Left ventricle myocardium superior (tissue), 1 donor: ENCODE measurements at regions not wholly inside any gene's neighbourhood (a gene's known extent, or its start where the extent isn't known, plus 50 kb on each side); places are given as distances from the start of the nearest gene placed in this dataset.
"Not testable (repeated sequence)": the region's sequence is repeated elsewhere in the genome, so short reads cannot be mapped to it uniquely, and the experiment has no call there.

Experiments
- ATAC-seq: fragments of 200-7000 bp; cut with Tn5 transposase; one replicate; pipeline ENCODE4 v1.9.1; 2020; ENCODE audit warnings: mild to moderate bottlenecking, moderate library complexity
- DNase-seq: peaks from one replicate; pipeline ENCODE4 v3.0.0-alpha.2; 2020
- intact Hi-C: fragments of 100-400 bp; cut with micrococcal nuclease; formaldehyde crosslinking; loops from one replicate; pipeline ENCODE4 v1.11.0; 2022
- donor health status: DM: no; HTN: yes; CAD: no; lungs with severe emphysema.

DNA sequence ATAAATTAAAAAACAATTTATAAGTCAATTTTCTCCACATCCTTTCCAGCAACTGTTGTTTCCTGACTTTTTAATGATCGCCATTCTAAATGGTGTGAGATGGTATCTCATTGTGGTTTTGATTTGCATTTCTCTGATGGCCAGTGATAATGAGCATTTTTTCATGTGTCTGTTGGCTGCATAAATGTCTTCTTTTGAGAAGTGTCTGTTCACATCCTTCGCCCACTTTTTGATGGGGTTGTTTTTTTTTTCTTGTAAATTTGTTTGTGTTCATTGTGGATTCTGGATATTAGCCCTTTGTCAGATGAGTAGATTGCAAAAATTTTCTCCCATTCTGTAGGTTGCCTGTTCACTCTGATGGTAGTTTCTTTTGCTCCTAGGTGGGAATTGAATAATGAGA lies 539.4 kb downstream of the ADCYAP1 start:
- intact Hi-C loops, ATAC-seq, DNase-seq: not testable (repeated sequence)

DNA sequence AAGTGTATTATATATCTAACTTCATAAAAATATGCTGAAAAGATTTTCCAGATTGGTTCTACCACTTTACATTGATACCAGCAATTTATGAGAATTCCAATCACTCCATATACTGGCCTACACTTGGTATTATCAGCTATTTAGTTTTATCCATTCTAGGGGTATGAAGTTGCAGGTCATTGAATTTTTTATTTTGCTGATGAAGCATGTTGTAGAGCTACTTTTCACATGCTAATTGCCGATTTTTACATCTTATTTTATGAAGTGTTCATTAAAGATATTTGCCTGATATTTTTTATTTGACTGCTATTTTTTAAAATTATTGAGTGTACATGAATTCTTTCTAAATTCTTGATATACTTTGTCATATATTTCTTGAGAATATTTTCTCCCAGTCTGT lies 542.1 kb downstream of the ADCYAP1 start:
- DNase-seq: no peak
- ATAC-seq: no peak
- intact Hi-C loops: no loop called here

DNA sequence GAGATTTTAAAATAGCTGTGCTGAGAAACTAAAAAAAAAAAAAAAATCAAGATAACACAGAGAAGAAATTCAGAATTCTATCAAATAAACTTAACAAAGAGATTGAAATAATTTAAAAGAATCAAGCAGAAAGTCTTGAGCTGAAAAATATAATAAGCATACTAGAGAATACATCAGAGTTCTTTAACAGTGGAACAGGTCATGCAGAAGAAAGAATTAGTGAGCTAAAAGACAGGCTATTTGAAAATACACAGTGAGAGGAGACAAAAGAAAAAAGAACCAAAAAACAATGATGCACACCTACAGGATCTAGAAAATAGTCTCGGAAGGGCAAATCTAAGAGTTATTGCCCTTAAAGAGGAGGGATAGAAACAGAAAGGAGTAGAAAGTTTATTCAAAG lies 548.1 kb downstream of the ADCYAP1 start:
- intact Hi-C loops: no loop called here
- ATAC-seq (no peak), DNase-seq (no peak)

DNA sequence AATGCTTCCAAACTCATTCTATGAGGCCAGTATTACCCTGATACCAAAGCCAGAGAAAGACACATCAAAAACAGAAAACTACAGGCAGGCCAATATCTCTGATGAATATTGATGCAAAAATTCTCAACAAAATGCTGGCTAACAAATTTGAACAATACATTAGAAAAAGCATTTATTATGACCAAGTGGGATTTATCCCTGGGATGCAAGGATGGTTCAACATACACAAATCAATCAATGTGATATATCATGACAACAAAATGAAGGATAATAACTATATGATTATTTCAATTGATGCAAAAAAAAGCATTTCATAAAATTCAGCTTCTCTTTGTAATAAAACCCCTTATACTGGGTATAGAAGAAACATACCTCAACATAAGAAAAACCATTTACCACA lies 550.9 kb downstream of the ADCYAP1 start:
- DNase-seq: no peak
- ATAC-seq: no peak
- intact Hi-C loops: no loop called here

DNA sequence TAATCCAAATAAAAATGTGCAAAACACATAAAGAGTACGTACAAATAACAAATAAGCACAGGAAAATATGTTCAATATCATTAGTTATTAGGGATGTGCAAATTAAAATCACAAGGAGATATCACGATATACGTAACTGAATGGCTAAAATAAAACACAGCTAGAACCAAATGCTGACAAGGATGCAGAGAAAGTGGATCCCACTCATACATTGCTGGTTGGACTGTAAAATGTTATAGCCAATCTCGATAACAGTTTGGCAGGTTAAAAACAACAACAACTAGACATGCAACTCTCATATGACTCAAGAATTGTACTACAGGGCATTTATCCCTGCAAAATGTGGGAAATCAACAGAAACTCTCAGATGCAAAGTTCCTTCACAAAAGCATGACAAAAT lies 553.9 kb downstream of the ADCYAP1 start:
- no peak for DNase-seq
- intact Hi-C loops: no loop called here
- no peak for ATAC-seq

DNA sequence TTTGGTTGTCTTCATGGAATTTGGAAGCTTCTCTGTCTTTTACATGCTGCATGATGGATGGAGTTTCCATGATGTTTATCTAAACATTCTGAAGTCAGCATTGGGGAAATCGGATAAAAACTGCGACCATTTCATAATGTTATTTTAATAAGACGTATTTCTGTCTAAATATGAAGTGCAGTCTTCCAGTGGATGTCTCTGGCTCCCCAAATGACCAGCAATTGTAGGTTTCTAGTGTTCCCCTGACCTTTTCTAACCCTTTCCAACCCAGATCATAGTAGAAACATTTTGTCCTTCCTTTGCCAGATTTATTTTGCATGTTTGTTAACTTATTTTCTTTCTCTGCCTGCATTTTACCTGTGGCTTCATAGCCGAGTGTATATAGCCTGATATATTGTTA lies 559.3 kb downstream of the ADCYAP1 start:
- intact Hi-C loops: no loop called here
- no peak for DNase-seq
- no peak for ATAC-seq

DNA sequence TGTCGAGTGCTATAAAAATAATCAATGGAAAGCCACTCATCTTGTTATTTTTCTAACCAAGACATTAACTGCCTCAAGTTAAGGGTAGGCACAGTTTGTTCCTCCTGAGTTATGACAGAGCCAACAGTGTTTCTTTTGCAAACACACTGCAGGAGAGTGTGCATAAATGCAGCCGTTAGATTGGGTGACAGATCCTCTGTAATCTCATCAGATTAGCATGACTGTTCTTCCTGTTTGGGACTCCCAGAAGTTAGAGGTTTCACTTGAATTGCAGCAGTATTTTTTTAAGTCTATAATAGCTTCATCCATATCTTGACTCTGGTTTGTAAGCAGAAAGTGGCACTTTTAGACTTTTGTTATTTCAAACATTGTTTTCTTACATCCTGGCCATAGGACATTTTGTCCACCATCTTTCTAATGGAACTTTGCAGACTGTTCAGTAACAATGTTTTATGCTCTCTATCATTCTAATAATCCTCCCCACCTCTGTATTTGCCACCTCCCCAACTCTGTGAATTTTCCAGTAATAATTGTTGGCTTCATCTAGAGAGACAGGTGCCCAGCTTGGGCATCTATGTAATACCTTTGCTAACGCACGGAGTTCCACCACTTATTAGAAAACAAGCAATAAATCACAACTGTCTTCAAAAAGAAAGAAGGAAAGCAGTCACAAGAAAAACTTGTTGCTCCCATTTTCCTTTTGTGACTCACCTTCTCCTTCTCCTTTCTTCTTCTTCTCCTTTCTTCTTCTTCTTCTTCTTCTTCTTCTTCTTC lies 560.0 kb downstream of the ADCYAP1 start:
- DNase-seq (no peak), ATAC-seq (no peak)
- intact Hi-C loops: no loop called here

DNA sequence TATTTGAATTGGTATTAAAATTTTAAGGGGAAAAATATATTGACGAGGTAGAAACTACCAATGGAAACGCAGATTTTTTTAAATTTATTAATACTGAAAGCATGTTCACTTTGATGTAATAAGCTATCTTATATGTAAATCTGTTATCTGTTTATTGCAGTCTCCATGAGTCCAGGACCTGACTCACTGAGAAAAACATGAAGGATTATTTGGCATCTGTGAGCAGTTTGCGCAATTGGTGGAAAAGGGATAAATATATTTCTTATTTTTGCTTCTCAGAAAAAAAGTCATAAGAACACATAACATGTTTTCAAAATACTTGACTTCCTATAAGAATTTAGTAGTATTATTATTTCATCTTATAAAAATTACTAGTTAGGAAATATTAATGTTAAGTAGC lies 561.4 kb downstream of the ADCYAP1 start:
- intact Hi-C loops: no loop called here
- no peak for ATAC-seq
- no peak for DNase-seq

DNA sequence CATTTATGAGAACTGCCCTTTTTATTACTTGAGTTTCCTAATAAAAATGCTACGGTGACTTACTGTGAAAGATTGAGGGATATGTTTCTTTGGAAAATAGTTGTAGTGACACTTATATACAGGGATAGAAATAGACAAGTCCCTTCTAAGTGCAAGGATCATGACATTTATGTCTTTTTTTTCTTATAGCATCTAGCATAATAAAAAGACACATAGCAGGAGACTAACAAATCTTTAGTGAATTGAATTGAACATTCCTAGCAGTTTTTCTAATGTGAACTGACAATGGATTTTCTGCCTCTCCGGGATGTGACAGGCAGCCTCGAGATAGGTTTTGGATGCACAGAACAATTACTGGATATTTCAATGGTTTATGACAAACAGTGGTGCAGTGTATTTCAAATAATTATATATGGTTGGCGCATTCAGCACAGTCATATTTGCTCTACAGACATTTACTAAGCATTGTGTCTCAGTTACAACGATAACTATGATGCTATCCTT lies 562.8 kb downstream of the ADCYAP1 start:
- no peak for ATAC-seq
- no peak for DNase-seq
- intact Hi-C loops: no loop called here

DNA sequence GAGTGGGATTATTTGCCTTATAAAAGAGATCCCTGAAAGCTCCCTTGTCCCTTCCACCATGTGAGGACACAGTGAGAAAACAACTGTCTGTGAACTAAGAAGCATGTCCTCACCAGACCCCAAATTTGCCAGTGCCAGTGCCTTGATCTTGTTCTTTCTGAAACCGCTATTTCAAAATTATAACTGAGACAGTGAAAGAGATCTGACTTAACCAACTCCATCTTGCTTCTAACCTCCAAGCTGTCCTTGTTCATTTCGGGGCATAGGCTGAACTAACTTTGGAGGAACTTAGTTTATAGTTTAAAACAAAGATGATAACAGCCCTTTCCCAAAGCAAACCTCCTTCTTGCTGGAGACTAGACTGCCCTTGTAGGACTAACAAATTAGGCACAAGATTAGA lies 563.9 kb downstream of the ADCYAP1 start:
- intact Hi-C loops: no loop called here

DNA sequence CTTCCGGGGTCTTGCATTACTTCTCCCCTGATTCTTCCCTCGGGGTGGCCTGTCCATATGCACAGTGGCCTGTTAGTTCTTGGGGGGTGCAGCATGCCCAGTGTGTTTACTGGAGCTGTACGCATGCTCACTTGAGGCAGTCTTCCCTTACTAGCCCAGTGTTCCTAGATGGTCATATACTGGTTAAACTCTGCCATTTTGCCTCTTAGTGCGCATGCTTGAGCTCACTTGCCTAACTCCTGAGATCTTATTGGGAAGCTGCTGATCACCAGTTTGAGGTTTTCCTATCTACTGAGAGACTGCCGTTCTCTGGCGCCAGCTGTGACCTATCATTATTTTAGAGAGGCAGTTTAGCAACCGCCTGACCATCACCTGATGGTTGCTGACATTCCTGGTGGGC lies 571.2 kb downstream of the ADCYAP1 start:
- intact Hi-C loops: no loop called here

More for the DNA sequence above, 563.9 kb downstream of the ADCYAP1 start:
- ATAC-seq: no peak
- DNase-seq: no peak

DNA sequence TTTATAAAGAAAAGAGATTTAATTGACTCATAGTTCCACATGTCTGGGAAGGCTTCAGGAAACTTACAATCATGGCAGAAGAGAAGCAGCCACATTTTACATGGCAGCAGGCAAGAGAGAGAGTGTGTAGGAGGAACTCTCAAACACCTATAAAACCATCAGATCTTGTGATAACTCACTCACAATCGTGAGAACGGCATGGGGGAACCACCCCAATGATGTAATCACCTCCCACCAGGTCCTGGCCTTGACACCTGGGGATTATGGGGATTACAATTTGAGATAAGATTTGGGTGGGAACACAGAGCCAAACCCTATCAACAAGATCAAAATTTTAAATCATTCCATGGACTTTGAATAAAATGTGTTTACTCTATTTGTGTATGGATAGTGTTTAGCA lies 575.6 kb downstream of the ADCYAP1 start:
- intact Hi-C loops: no loop called here
- ATAC-seq (no peak), DNase-seq (no peak)

More for the DNA sequence above, 571.2 kb downstream of the ADCYAP1 start:
- ATAC-seq (no peak), DNase-seq (no peak)

DNA sequence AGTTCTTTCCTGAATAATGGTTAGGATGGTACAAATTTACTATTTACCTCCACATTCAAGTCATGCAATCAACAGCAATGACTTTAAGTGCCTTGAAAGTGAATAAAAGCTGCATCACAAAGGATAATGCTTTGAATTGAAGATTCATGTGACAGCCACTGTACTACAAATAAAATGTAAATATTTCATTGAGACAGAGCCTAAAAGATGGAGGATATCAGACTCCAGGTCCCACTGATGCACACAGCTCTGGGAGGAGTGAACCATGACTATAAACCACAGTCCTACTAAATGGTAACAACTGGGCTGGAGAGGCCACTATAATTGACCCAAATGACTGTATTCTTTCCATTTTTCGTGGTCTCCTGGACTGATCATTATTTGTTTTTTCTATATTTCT lies 576.9 kb downstream of the ADCYAP1 start:
- ATAC-seq: no peak
- intact Hi-C loops: no loop called here
- no peak for DNase-seq

DNA sequence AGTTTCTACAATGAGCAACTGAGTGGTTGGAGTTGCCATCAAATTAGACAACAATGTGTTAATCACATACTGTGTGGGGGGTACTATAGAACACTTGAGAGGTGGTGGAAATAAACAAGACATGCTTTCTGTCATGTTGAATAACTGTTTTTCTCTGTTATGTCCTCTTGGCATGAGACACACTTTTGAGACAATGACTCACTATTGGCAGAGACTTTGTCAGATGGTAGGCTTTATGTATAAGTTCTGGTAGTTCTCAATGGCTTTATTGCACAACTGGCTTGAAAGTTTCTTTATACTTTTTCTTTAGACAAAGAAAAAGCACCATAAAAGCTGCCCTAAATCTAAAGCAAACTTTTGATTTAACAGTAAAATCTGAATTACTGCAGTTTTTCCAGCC lies 578.7 kb downstream of the ADCYAP1 start:
- no peak for DNase-seq
- no peak for ATAC-seq
- intact Hi-C loops: no loop called here

DNA sequence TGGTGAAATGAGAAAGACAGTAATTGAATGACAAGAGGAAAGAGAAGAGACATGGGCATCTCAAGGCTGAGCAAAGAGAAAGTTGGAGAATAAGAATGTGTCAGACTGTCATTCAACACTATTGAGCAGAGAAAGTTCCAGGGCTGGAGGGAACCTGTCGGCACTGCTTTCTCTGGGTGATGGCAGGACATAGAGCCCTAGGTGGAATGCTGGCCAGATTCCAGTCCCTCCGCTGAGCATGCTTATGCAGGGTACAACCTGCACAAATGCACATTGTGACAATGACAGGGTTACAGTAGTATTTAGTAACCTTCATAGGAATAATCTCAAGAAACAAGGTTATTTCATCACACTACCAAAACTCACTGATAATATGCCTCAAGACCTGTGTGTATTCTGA lies 582.8 kb downstream of the ADCYAP1 start:
- DNase-seq: no peak
- ATAC-seq: no peak
- intact Hi-C loops: no loop called here

DNA sequence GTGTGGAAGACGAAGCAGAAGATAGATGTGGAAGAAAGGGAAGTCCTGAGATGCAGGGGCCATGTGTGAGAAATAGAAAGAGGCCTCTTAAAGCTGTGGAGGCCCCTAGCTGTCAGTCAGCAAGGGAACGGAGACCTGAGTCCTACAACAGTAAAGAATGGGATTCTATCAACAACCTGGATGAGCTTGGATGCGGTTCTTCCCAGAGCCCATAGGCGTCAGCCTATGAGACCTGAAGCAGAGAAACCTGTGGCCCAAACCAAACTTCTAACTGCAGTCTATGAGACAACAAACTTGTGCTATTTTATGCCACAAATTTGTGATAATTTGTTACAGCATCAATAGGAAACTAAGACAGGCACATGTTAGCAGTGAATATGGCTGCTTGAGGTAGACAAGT lies 583.7 kb downstream of the ADCYAP1 start:
- no peak for ATAC-seq
- no peak for DNase-seq
- intact Hi-C loops: no loop called here

DNA sequence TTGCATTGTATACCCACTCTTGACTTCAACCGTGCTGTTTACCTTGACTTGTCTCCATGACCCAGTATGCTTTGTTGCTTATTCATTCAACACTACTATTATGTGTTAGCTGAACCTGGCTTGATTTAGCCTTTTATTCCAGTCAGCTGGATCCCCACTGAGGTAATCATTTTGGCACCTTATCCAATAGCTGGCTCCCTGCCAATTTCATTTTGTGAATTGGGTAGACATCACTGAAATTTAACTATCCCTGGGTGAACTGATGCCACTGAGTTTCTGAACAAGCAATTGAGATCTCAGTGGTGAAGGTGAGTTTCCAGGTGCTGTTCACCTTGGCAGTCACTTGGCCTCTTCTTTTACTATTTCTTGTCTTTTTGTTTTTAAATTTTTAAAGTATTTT lies 584.3 kb downstream of the ADCYAP1 start:
- DNase-seq: no peak
- ATAC-seq: no peak
- intact Hi-C loops: no loop called here

DNA sequence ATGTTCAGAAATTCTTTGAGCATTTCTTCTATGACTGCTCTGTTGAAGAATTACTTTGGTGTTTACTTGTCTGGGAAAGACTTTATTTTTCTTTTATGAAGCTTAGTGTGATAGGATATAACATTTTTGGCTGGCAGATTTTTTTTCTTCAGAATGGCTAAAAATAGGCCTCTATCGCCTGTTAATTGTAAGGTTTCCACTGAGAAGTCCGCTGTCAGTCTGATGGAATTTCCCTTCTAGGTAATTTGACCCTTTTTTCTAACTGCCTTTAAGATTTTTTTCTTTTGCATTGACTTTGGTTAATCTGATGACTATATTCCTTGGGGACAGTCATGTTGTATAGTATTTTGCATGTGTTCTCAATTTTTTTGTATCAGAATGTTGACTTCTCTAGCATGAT lies 590.7 kb downstream of the ADCYAP1 start:
- DNase-seq (no peak), ATAC-seq (no peak)
- intact Hi-C loops: no loop called here

DNA sequence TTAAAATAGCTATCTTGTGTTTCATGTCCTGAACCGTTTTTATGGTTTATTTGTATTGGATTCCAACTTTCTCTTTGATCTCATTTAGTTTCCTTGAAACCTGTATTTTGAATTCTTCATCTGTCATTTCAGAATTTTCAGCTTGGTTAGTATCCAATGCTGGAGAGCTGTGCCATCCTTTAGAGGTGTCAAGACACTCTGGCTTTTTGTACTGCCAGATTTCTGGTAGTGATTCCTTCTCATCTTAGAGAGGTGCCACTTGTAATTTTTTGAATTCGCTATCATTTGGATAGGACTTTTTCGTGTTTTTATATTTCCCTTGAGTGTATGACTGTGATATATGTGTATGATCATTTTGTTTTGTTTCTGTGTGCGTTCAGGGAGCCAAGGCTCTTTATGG lies 591.4 kb downstream of the ADCYAP1 start:
- intact Hi-C loops: no loop called here
- no peak for ATAC-seq
- DNase-seq: no peak

DNA sequence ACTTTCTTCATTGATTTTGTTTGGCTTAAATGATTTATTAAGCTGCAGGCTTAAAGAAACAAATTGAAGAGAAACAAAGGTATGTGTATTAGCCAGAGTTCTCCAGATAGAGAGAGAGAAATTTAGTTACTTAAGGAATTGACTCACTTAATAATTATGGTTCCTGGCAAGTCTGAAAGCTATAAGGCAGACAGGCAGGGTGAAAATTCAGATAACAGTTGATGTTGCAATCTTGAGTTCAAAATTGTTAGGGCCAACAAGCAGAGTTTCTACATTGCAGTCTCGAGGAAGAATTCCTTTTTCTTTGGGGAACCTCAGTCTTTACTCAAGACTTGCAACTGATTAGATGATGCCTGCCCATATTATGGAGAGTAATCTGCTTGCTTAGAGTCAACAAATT lies 593.5 kb downstream of the ADCYAP1 start:
- DNase-seq (no peak), ATAC-seq (no peak)
- intact Hi-C loops: no loop called here

DNA sequence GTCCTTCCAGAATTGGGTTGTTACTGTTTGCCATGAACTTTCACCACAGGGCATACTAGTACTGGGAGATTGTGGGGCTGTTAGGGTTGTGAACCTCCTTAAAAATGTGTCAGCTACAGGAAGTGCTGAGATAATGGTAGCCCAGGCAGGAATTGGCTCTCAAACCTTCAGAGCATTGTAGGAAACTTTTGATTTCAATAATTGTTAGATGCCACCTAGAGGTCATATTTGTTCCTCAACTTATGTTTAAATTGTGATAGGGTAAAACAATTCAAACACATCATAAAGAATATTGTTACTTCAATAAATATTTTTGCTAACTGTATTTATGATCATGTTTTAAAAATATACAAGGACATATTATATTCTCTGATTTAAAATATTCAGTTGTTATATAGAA lies 594.6 kb downstream of the ADCYAP1 start:
- ATAC-seq: no peak
- intact Hi-C loops: no loop called here
- no peak for DNase-seq

DNA sequence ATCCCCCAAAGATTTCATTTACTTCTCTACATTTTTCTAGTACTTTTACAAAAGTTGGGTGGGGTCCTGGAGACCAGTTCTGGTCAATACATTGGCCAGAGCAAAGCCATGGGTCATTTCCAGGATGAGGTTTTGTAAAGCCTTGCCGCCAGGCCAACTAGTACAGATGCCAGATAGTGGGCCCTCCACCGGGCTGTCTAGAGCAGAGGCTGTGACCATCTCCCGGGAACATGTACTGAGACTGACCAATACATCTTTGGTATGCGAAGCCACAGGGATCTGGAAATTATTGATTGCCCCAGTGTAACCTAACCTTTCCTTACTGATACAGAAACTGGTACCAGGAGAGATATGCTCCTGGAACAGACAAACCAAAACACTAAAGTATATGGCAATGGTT lies 599.2 kb downstream of the ADCYAP1 start:
- DNase-seq (no peak), ATAC-seq (no peak)
- intact Hi-C loops: no loop called here
